ENCODE measurements at regions not wholly inside any gene's neighbourhood (a gene's known extent, or its start where the extent isn't known, plus 50 kb on each side); places are given as distances from the start of the nearest gene placed in this dataset.

DNA sequence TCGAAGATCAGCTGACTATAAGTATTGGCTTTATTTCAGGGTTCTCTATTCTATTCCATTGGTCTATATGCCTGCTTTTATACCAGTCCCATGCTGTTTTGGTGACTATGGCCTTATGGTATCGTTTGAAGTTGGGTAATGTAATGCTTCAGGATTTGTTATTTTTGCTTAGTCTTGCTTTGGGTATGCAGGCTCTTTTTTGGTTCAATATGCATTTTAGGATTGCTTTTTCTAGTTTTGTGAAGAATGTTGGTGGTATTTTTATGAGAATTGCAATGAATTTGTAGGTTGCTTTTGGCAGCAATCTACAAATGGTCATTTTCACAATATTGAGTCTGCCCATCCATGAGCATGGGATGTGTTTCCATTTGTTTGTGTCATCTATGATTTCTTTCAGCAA lies 951.9 kb upstream of the SLITRK1 start:
- no peak for DNase-seq (ENCODE audit: low spot score)
- TF ChIP-seq, protein P1, sequence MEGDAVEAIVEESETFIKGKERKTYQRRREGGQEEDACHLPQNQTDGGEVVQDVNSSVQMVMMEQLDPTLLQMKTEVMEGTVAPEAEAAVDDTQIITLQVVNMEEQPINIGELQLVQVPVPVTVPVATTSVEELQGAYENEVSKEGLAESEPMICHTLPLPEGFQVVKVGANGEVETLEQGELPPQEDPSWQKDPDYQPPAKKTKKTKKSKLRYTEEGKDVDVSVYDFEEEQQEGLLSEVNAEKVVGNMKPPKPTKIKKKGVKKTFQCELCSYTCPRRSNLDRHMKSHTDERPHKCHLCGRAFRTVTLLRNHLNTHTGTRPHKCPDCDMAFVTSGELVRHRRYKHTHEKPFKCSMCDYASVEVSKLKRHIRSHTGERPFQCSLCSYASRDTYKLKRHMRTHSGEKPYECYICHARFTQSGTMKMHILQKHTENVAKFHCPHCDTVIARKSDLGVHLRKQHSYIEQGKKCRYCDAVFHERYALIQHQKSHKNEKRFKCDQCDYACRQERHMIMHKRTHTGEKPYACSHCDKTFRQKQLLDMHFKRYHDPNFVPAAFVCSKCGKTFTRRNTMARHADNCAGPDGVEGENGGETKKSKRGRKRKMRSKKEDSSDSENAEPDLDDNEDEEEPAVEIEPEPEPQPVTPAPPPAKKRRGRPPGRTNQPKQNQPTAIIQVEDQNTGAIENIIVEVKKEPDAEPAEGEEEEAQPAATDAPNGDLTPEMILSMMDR (IDR thresholded peaks at IDR 0.05; ENCODE audit: borderline replicate concordance, control extremely low read depth, extremely low read depth, insufficient read depth, missing control alignments): no peak
- in situ Hi-C loops (cut with MboI; ENCODE audit: low sequenced_read_pairs, unreplicated experiment): no loop called here

- in situ Hi-C loops (cut with MboI; ENCODE audit: low sequenced_read_pairs, unreplicated experiment): no loop called here
- no peak for DNase-seq (ENCODE audit: low spot score)
Measured at GRCh38 chr13:84831666-84832657, 949.7 kb upstream of the SLITRK1 start.

DNA sequence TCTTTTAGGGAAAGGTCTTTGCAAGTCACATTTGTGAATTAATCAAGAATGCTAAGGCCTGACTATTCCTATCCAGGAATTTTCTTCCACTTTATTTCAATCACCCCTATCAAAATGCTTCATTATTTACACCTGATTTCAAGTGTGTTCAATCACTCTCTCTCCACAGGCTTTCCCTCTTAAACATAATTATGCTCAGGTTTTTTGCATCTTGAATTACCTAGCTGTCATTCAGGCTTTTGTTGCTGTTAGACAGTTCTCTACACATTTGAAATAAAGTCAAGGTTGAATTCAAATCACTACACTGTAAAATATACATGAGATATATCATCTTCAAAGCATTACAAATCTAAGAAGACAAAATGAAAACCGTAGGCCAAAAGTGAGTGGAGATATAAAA lies 941.3 kb upstream of the SLITRK1 start:
- DNase-seq (ENCODE audit: low spot score): no peak
- in situ Hi-C loops (cut with MboI; ENCODE audit: low sequenced_read_pairs, unreplicated experiment): no loop called here
- TF ChIP-seq, protein P1 (IDR thresholded peaks at IDR 0.05; ENCODE audit: borderline replicate concordance, control extremely low read depth, extremely low read depth, insufficient read depth, missing control alignments): no peak

More at GRCh38 chr13:84831666-84832657, 949.7 kb upstream of the SLITRK1 start:
- TF ChIP-seq, protein P1 (IDR thresholded peaks at IDR 0.05; ENCODE audit: borderline replicate concordance, control extremely low read depth, extremely low read depth, insufficient read depth, missing control alignments): no peak

GRCh38 chr13:84821261-84821660 lies 939.0 kb upstream of the SLITRK1 start:
- TF ChIP-seq, protein P1 (IDR thresholded peaks at IDR 0.05; ENCODE audit: borderline replicate concordance, control extremely low read depth, extremely low read depth, insufficient read depth, missing control alignments): no peak
- no peak for DNase-seq (ENCODE audit: low spot score)
- in situ Hi-C loops (cut with MboI; ENCODE audit: low sequenced_read_pairs, unreplicated experiment): no loop called here

- TF ChIP-seq, protein P1 (IDR thresholded peaks at IDR 0.05; ENCODE audit: borderline replicate concordance, control extremely low read depth, extremely low read depth, insufficient read depth, missing control alignments): no peak
- DNase-seq (ENCODE audit: low spot score): no peak
- in situ Hi-C loops (cut with MboI; ENCODE audit: low sequenced_read_pairs, unreplicated experiment): no loop called here
Measured at GRCh38 chr13:84816567-84817105, 934.4 kb upstream of the SLITRK1 start.

DNA sequence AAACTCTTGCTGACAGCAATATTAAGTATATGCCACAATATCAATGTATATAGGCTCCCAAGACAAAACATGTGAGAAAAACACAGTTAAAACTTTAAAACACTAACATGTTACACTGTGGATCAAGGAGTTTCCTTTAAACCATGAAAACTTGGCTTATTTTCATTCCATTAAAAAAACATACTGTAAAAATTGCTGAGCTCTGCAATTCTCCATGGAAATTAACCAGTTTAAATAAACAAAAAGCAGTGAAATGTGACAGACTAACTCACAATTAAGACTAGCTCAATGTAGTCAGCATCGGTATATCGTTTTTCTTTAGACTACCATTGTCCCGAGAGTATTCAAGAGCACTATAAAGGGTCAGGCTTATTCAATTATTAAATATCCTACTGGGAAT lies 930.5 kb upstream of the SLITRK1 start:
- DNase-seq (ENCODE audit: low spot score): no peak
- TF ChIP-seq, protein P1 (IDR thresholded peaks at IDR 0.05; ENCODE audit: borderline replicate concordance, control extremely low read depth, extremely low read depth, insufficient read depth, missing control alignments): no peak

More for the DNA sequence above, 930.5 kb upstream of the SLITRK1 start:
- in situ Hi-C loops (cut with MboI; ENCODE audit: low sequenced_read_pairs, unreplicated experiment): no loop called here

Measured in GM13976 (cell line).